ENCODE measurements at regions not wholly inside any gene's neighbourhood (a gene's known extent, or its start where the extent isn't known, plus 50 kb on each side); places are given as distances from the start of the nearest gene placed in this dataset.
A peak's percentile ranks its signal among the peaks of the same experiment; 100 is the strongest.

GRCh38 chr10:3016016-3016415, 51.3 kb upstream of the PFKP start:
- DNase-seq (ENCODE audit: low spot score) = no peak

DNA sequence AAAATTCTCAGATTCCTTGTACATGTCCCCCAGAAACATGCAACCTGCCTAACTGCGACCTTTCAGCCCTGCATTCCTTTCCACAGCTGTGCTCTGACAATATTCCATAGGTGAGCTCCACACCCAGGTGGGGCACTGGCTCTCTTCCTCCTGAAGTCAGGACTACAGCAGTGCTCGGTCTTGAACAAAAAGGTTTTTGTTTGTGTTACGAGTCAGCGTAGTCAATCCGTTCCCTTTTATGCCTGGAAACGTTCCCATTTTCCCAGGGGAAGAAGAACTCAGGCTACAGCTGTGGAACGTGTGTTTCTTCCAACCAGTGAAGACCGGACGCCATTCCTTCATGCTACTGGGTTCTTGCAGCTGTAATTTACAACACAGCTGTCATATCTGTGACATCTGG, 52.4 kb upstream of the PFKP start:
- no peak for DNase-seq (ENCODE audit: low spot score)

DNA sequence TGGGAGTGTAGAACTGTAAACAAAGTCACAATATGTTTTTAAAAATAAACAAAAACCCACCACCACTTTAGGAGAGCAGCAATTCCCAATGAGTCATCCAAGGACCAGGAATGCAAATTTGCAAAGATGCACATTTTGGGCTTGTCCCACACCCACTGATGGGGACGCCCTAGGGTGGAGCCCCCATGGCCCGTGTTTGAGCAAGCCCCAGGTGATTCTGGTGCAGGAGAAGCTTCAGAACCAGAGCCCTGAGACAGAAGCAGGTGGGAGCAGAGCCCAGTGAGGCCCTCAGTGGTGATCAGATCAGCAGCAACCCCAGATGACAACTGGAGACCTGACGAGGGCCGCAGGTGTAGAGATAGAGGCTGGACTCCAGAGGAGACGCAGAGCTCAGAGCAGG, 55.1 kb upstream of the PFKP start:
- no peak for DNase-seq (ENCODE audit: low spot score)

GRCh38 chr10:3010816-3011460, 56.4 kb upstream of the PFKP start:
- peak; percentile 36 for DNase-seq (ENCODE audit: low spot score)

DNA sequence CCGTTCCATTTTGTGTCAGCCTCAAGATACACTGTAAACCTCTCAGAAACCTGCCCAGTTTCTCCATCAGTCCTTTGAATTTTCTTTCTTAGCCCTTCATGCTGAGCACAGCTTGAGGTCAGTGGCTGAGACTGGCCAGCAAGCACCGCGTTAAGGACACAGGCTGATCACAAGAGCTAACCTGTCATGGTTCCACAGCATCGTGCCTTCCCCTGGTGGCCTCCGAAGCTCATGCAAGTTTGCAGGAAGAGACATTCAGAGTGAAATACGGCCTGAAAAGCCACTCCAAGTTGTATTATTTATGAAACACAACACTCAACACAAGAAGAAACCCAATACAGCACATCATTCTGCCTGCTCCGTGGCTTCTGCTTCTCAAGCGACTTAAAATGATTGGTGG, 57.0 kb upstream of the PFKP start:
- no peak for DNase-seq (ENCODE audit: low spot score)

DNA sequence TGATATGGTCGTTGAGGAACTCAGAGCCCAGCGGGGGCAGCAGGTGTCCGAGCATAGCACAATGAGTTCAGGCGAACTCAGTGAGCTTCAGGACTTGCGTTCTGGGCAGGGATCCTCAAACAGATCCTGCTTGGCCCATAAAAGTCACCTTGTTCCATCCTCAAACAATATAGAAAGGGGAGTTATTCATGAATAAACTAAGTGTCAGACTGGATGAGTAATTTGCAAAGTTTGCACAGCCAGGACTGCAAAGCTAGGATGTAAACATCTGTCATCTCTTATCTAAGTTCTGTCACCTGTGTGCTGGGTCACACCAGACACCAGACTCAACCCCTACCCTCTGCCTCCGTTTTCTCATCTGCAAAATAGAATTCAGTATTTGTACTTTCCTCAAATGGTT, 58.0 kb upstream of the PFKP start:
- DNase-seq (ENCODE audit: low spot score) = no peak

GRCh38 chr10:3008518-3009195, 58.7 kb upstream of the PFKP start:
- DNase-seq (ENCODE audit: low spot score) = no peak

GRCh38 chr10:3006607-3007006, 60.7 kb upstream of the PFKP start:
- DNase-seq (ENCODE audit: low spot score) = no peak

- no peak for DNase-seq (ENCODE audit: low spot score)
Measured at GRCh38 chr10:3006093-3006492, 61.3 kb upstream of the PFKP start.

GRCh38 chr10:3002304-3002703, 65.0 kb upstream of the PFKP start:
- DNase-seq (ENCODE audit: low spot score) = no peak

GRCh38 chr10:3000048-3000447, 67.3 kb upstream of the PFKP start:
- DNase-seq (ENCODE audit: low spot score) = no peak

DNA sequence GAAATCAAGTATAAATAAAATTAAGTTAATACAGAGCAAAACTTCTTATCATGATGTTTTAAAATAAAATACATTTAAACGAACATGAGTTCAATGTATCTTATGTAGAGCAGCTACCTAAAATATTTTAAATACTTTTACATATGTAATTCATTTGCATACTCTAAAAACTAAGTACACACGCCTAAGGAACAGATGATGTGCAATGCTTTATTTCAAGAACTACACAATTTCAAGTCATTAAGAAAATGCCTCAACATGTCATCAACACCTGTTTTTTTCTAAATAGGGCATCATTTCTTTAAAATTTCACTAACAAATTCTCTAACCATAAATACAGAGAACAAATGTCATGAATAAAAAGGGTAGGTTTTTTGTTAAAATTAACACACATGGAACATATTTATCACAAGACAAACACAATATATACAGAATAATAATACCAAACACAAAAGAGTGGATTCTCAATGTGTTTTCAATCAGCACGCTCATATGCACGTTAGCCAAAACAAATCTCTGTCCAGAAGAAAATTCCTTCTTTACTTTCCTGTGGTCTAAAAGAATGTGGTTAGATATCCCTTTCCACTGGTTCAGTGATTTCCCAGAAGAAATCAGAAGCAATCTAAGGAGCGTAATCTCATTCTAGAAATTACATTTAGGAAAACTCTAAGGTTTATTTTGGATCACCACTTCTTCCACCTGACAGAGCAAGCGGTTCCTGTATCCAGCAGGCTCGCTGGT, 73.0 kb upstream of the PFKP start:
- DNase-seq (ENCODE audit: low spot score) = no peak

DNA sequence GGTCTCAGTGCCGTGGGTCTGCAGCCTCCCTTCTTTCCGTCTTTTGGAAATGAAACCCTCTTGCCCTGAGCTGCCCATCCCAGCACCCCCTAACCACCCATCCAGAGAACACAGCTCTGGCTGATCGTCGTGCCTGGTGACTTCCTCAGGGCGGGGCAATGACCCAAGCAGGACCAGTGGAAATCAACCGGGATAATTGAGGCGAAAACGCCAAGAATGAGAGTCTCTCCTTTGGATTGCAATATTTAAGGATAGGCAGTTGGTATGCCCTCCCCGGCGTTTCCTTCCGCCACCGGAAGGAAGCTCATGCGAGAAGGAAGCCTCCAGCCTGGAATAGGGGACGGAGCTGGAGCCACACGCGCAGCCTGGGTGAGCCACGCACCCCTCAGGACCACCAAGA, 73.7 kb upstream of the PFKP start:
- no peak for DNase-seq (ENCODE audit: low spot score)

- no peak for DNase-seq (ENCODE audit: low spot score)
Measured at GRCh38 chr10:2992401-2993198, 74.7 kb upstream of the PFKP start.

DNA sequence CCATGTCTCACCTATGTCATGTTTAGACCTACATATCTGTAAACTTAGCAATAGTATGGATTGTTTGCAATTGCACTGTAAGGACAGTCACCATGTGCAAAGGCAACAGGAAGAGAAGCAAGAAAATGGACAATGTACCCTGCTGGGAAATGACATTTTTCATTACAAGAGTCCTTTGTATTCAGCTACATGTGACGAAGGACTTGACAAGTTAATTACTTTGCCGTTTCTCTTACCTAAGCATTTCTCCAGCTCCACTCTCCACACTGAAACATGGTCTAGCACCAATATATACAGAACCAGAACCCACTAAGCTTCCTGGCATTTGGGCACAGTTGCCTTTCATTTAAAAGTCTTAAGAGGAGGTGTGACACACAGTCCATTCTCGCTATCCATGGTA, 76.6 kb upstream of the PFKP start:
- no peak for DNase-seq (ENCODE audit: low spot score)

- no peak for DNase-seq (ENCODE audit: low spot score)
Measured at GRCh38 chr10:2989292-2989947, 77.9 kb upstream of the PFKP start.

DNA sequence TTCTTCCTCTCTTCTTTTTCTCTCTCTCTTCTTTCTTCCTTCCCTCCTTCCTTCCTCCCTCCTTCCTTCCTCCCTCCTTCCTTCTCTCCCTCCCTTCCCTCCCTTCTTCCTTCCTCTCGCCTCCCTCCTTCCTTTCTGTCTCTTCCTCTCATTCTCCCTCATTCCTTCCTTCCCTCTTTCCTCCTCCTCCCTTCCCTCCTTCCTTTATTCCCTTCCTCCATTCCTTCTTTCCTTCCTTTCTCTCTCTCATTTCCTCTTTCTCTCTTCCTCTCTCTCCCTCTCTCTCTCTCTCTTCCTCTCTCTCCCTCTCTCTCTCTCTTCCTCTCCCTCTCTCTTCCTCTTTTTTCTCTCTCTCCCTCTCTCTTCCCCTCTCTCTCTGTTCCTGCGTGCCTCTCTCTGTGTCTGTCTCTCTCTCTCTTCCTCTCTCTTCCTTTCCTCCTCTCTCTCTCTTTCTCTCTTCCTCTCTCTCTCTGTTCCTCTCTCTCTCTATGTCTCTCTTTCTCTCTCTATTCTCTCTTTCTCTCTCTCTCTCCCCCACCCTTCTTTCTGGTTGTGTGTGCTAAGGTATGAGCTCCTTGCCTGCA, 80.1 kb upstream of the PFKP start:
- DNase-seq (ENCODE audit: low spot score) = no peak

DNA sequence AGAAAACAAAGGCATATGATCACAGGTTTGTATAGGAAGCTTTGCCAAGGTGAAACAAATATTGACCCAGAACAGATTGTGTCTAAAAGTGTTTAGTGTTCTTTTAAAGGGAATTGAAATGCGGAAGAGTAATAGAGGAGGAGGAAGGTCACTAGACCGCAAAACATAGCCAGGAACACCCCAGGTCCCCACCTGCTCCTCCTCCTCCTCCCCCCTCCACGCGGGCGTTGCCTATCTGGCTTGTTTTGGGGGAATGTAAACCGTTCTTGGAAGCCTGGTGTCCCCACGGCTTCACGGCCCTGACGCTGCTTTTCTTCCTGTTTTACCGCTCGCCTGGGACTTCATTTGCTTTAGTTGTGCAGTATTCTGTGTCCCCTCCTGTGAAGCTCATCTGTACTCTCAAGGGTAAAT, 81.0 kb upstream of the PFKP start:
- DNase-seq (ENCODE audit: low spot score) = no peak

GRCh38 chr10:2985729-2986232, 81.6 kb upstream of the PFKP start:
- no peak for DNase-seq (ENCODE audit: low spot score)

DNA sequence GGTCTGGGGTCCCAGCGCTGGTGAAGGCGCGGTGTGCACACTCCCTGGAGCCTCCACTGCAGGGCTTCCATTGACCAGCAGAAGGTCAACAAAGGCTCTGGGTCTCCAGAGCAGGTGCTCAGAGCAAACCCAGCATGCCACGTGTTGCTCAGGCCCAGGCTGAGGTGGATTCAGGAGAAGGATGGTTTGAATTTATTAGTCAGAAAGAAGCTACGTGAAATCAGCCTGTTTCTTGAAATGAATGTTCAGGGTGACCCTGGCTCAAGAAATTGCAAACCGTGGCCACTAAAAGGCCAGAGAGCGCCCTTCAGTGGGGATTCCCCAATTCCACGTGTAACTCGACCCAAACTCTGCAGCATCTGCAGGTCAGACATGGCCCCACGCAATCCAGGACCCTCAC, 82.7 kb upstream of the PFKP start:
- no peak for DNase-seq (ENCODE audit: low spot score)

DNA sequence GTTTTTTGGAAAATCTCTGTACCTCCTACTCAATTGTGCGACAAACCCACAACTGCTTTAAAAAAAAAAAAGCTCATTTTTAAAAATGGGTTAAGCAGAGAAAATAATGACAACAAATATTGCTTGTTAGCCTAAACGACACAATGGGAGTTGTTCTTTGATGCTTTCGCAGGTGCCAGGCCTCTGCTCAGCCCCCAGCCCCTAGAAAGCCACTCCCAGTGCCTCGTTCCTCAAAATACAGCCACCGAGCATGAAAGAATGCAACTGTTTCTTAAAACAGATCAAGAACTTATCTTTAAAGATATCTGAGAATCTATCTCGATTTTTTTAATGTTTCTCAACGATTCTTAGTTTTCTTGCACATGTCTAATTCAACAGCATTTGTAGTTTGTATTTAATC, 85.2 kb upstream of the PFKP start:
- DNase-seq (ENCODE audit: low spot score) = no peak

Data from SK-N-DZ (cell line).